ENCODE measurements at regions not wholly inside any gene's neighbourhood (a gene's known extent, or its start where the extent isn't known, plus 50 kb on each side); places are given as distances from the start of the nearest gene placed in this dataset.

GRCh38 chr6:139545206-139546105 is 171.0 kb upstream of the CITED2 start:
- no peaks in the 10 kb centered on the region for H3K4me1 ChIP-seq (ENCODE audit: insufficient read depth, low read length, severe bottlenecking)
- H3K9ac ChIP-seq (ENCODE audit: low read length) = no peak overlapping the region
- H4K20me1 ChIP-seq (ENCODE audit: insufficient read depth, low read length) = no peaks in the 10 kb centered on the region
- no peaks in the 10 kb centered on the region for H3K79me2 ChIP-seq (ENCODE audit: insufficient read depth, low read length)
- H3K9me2 ChIP-seq (ENCODE audit: low read depth, low read length) = no peaks in the 10 kb centered on the region
- H3F3A ChIP-seq (ENCODE audit: insufficient read depth, low read length) = no peaks in the 10 kb centered on the region
- H2AFZ ChIP-seq (ENCODE audit: low read length) = no peak overlapping the region
- no peak overlapping the region for H3K4me3 ChIP-seq (ENCODE audit: low read depth, low read length, poor library complexity, severe bottlenecking)
- H3K27ac ChIP-seq (ENCODE audit: low read depth, low read length, poor library complexity, severe bottlenecking) = no peak overlapping the region
- no peaks in the 10 kb centered on the region for H3K36me3 ChIP-seq (ENCODE audit: insufficient read depth, low read length)
- no peak for TF ChIP-seq EZH2 (IDR thresholded peaks at IDR 0.05; ENCODE audit: borderline replicate concordance, low read length)
- H3K4me2 ChIP-seq (ENCODE audit: low read length) = no peak overlapping the region
- no peaks in the 10 kb centered on the region for H3K9me3 ChIP-seq (ENCODE audit: low read length)
- H3K27me3 ChIP-seq (ENCODE audit: insufficient read depth, low read length) = no peaks in the 10 kb centered on the region

GRCh38 chr6:139544701-139545057 is 170.2 kb upstream of the CITED2 start:
- Histone ChIP-seq H3K9me2 (ENCODE audit: low read depth, low read length) (no peaks in the 10 kb centered on the region), H3K9me3 (ENCODE audit: low read length) (no peaks in the 10 kb centered on the region), H2AFZ (ENCODE audit: low read length) (no peak overlapping the region), H3F3A (ENCODE audit: insufficient read depth, low read length) (no peaks in the 10 kb centered on the region), H3K4me3 (ENCODE audit: low read depth, low read length, poor library complexity, severe bottlenecking) (no peak overlapping the region), H3K27me3 (ENCODE audit: insufficient read depth, low read length) (no peaks in the 10 kb centered on the region), H3K27ac (ENCODE audit: low read depth, low read length, poor library complexity, severe bottlenecking) (no peak overlapping the region), H3K79me2 (ENCODE audit: insufficient read depth, low read length) (no peaks in the 10 kb centered on the region), H4K20me1 (ENCODE audit: insufficient read depth, low read length) (no peaks in the 10 kb centered on the region), H3K36me3 (ENCODE audit: insufficient read depth, low read length) (no peaks in the 10 kb centered on the region), H3K9ac (ENCODE audit: low read length) (no peak overlapping the region), H3K4me2 (ENCODE audit: low read length) (no peak overlapping the region), H3K4me1 (ENCODE audit: insufficient read depth, low read length, severe bottlenecking) (no peaks in the 10 kb centered on the region)
- TF ChIP-seq EZH2 (IDR thresholded peaks at IDR 0.05; ENCODE audit: borderline replicate concordance, low read length) = no peak
- TF ChIP-seq, protein P1, sequence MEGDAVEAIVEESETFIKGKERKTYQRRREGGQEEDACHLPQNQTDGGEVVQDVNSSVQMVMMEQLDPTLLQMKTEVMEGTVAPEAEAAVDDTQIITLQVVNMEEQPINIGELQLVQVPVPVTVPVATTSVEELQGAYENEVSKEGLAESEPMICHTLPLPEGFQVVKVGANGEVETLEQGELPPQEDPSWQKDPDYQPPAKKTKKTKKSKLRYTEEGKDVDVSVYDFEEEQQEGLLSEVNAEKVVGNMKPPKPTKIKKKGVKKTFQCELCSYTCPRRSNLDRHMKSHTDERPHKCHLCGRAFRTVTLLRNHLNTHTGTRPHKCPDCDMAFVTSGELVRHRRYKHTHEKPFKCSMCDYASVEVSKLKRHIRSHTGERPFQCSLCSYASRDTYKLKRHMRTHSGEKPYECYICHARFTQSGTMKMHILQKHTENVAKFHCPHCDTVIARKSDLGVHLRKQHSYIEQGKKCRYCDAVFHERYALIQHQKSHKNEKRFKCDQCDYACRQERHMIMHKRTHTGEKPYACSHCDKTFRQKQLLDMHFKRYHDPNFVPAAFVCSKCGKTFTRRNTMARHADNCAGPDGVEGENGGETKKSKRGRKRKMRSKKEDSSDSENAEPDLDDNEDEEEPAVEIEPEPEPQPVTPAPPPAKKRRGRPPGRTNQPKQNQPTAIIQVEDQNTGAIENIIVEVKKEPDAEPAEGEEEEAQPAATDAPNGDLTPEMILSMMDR (IDR thresholded peaks at IDR 0.05; ENCODE audit: low read length) = no peak

GRCh38 chr6:139542351-139542750 is 167.9 kb upstream of the CITED2 start:
- Histone ChIP-seq H3K4me3 (ENCODE audit: low read depth, low read length, poor library complexity, severe bottlenecking) (no peak overlapping the region), H3F3A (ENCODE audit: insufficient read depth, low read length) (no peaks in the 10 kb centered on the region), H3K9ac (ENCODE audit: low read length) (no peak overlapping the region), H3K79me2 (ENCODE audit: insufficient read depth, low read length) (no peaks in the 10 kb centered on the region), H3K27me3 (ENCODE audit: insufficient read depth, low read length) (no peaks in the 10 kb centered on the region), H3K9me3 (ENCODE audit: low read length) (no peaks in the 10 kb centered on the region), H2AFZ (ENCODE audit: low read length) (no peak overlapping the region), H3K9me2 (ENCODE audit: low read depth, low read length) (no peaks in the 10 kb centered on the region), H3K27ac (ENCODE audit: low read depth, low read length, poor library complexity, severe bottlenecking) (no peak overlapping the region), H3K4me1 (ENCODE audit: insufficient read depth, low read length, severe bottlenecking) (no peaks in the 10 kb centered on the region), H3K4me2 (ENCODE audit: low read length) (no peak overlapping the region), H3K36me3 (ENCODE audit: insufficient read depth, low read length) (no peaks in the 10 kb centered on the region), H4K20me1 (ENCODE audit: insufficient read depth, low read length) (no peaks in the 10 kb centered on the region)
- TF ChIP-seq, protein P1 (IDR thresholded peaks at IDR 0.05; ENCODE audit: low read length) = no peak
- no peak for TF ChIP-seq EZH2 (IDR thresholded peaks at IDR 0.05; ENCODE audit: borderline replicate concordance, low read length)

- no peak overlapping the region for H2AFZ ChIP-seq (ENCODE audit: low read length)
- no peaks in the 10 kb centered on the region for H3K79me2 ChIP-seq (ENCODE audit: insufficient read depth, low read length)
These were observed 166.4 kb upstream of the CITED2 start for GRCh38 chr6:139540894-139541293.

More at GRCh38 chr6:139540894-139541293, 166.4 kb upstream of the CITED2 start:
- Histone ChIP-seq H3K36me3 (ENCODE audit: insufficient read depth, low read length) (no peaks in the 10 kb centered on the region), H3K9ac (ENCODE audit: low read length) (no peak overlapping the region), H3F3A (ENCODE audit: insufficient read depth, low read length) (no peaks in the 10 kb centered on the region), H3K9me3 (ENCODE audit: low read length) (no peaks in the 10 kb centered on the region), H3K4me2 (ENCODE audit: low read length) (no peak overlapping the region), H4K20me1 (ENCODE audit: insufficient read depth, low read length) (no peaks in the 10 kb centered on the region), H3K4me3 (ENCODE audit: low read depth, low read length, poor library complexity, severe bottlenecking) (no peak overlapping the region), H3K27ac (ENCODE audit: low read depth, low read length, poor library complexity, severe bottlenecking) (no peak overlapping the region), H3K27me3 (ENCODE audit: insufficient read depth, low read length) (no peaks in the 10 kb centered on the region), H3K4me1 (ENCODE audit: insufficient read depth, low read length, severe bottlenecking) (no peaks in the 10 kb centered on the region), H3K9me2 (ENCODE audit: low read depth, low read length) (no peaks in the 10 kb centered on the region)
- TF ChIP-seq, protein P1 (IDR thresholded peaks at IDR 0.05; ENCODE audit: low read length) = no peak
- TF ChIP-seq EZH2 (IDR thresholded peaks at IDR 0.05; ENCODE audit: borderline replicate concordance, low read length) = no peak
